SK-N-MC (cell line): ENCODE measurements at regions not wholly inside any gene's neighbourhood (a gene's known extent, or its start where the extent isn't known, plus 50 kb on each side); places are given as distances from the start of the nearest gene placed in this dataset.

Source experiments
- EZH2 ChIP-seq: fragments of 200-600 bp; sonication (generic); IDR thresholded peaks from one replicate; pipeline ENCODE4 v1.6.1; 2017; ENCODE audit warnings: antibody characterized with exemption
- FOXP2 ChIP-seq: optimal IDR thresholded peaks from 2 replicates; pipeline ENCODE3; 2011; ENCODE audit warnings: mild to moderate bottlenecking, moderate library complexity; ENCODE audit not compliant: insufficient read depth; ENCODE audit errors: extremely low read length, control extremely low read depth
- POLR2AphosphoS5 ChIP-seq: IDR thresholded peaks from 2 replicates; pipeline ENCODE4 v1.6.1; 2012; ENCODE audit warnings: mild to moderate bottlenecking, low read depth, low read length, borderline replicate concordance

DNA sequence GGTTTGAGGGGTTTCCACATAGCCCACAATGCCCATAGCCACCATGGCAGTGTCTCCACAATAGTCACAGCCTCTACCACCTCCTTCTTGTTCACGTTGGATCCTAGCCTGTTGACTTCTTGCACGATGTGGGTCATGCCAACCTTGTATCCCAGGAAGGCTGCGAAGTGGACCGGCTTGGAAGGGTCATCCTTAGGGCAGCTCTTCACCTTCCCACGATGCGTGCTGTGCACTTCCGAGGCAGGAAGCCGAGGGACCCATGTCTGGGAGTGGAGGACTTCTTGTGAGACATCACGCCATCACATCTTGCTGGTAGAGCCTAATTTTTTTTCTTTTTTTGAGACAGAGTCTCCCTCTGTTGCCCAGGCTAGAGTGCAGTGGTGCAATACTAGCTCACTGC is 144.6 kb upstream of the ASB18 start:
- no peak for TF ChIP-seq EZH2
- TF ChIP-seq POLR2AphosphoS5 = no peak
- no peak for TF ChIP-seq FOXP2
